Activated T-cell treated with anti-CD3 and anti-CD28 coated beads for 1 hour (primary cell): ENCODE measurements at regions not wholly inside any gene's neighbourhood (a gene's known extent, or its start where the extent isn't known, plus 50 kb on each side); places are given as distances from the start of the nearest gene placed in this dataset.
"Not testable (repeated sequence)": the region's sequence is repeated elsewhere in the genome, so short reads cannot be mapped to it uniquely, and the experiment has no call there.

Experiments
- DNase-seq: peaks from one replicate; pipeline ENCODE4 v3.0.0-alpha.2; 2020; ENCODE audit warnings: low read depth

DNA sequence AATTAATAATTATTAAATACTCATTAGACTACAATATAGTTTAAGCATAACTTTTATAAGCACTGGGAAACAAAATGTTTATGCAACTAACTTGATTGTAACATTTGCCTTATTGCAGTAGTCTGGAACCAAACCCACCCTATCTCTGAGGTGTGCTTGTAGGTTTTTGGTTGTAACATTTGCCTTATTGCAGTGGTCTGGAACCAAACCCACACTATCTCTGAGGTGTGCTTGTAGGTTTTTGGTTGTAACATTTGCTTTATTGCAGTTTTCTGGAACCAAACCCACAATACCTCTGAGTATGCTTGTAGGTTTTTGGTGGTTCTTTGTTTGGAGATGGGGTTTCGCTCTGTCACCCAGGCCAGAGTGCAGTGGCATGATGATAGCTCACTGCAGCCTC lies 1376.4 kb upstream of the DEFB115 start:
- not testable (repeated sequence) for DNase-seq

DNA sequence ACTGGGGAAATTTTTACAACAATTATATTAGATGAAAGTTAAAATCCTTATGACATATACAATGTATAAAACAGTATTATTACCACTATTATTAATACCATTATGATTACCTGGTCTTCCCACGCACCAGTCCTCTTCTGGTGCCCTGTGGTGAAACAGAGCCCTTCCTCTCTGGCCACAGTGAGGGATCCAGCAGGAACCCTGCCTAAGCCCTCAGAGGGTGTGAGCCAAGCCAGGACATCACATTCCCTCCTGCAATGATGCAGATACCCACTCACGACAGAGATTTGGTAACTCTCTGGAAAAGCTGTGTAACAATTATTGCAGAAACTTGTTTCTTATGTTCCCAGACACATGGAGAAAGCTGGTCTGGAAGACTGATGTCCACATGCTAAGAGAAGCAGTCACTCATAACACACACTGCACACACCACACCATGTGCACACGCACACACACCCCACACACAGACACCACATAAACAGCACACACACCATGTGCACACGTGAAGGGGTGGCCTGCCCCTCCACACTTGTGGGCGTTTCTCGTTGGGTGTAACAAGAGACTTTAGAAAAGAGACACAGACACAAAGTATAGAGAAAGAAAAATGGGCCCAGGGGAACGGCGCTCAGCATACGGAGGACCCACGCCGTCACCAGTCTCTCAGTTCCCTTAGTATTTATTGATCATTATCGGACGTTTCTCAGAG lies 1373.8 kb upstream of the DEFB115 start:
- DNase-seq = not testable (repeated sequence)

DNA sequence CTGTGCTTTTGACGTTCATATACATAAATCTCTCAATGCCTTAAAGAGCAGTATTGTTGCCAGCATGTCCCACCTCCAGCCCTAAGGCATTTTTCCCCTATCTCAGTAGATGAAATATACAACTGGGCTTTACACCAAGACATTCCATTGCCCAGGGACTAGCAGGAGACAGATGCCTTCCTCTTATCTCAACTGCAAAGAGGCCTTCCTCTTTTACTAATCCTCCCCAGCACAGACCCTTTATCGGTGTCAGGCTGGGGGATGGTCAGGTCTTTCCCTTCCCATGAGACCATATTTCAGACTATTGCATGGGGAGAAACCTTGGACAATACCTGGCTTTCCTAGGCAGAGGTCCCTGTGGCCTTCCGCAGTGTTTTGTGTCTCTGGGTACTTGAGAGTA lies 1373.1 kb upstream of the DEFB115 start:
- not testable (repeated sequence) for DNase-seq

DNA sequence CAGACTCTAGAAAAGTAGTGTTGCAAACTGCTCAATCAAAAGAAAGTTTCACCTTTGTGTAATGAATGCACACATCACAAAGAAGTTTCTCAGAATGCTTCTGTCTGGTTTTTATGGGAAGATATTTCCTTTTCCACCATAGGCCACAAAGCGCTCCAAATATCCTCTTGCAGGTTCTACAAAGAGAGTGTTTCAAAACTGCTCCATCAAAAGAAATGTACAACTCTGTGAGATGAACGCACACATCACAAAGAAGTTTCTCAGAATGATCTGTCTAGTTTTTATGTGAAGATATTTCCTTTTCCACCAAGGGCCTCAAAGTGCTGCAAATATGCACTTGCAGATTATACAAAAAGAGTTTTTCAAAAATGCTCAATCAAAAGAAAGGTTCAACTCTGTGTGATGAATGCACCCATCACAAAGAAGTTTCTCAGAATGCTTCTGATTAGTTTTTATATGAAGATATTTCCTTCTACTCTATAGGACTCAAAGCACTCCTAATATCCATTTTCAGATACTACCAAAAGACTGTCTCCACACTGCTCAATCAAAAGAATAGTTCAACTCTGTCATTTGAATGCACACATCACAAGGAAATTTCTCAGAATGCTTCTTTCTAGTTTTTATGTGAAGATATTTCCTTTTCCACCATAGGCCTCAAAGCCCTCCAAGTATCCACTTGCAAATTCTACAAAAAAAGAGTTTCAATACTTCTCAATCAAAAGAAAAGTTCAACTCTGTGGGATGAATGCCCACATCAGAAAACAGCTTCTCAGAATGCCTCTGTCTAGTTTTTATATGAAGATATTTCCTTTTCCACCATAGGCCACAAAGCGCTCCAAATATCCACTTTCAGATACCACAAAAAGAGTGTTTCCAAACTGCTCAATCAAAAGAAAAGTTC lies 1371.9 kb upstream of the DEFB115 start:
- DNase-seq = not testable (repeated sequence)

DNA sequence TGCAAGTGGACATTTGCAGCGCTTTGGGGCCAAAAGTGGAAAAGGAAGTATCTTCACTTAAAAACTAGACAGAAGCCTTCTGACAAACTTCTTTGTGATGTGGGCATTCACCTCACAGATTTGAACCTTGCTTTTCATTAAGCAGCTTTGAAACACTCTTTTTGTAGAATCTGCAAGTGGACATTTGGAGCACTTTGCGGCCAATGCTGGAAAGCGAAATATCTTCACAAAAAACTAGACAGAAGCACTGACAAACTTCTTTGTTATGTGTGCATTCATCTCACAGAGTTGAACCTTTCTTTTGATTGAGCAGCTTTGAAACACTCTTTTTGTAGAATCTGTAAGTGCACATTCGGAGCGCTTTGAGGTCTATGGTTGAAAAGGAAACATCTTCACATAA lies 1365.9 kb upstream of the DEFB115 start:
- DNase-seq = not testable (repeated sequence)
